ENCODE measurements at regions not wholly inside any gene's neighbourhood (a gene's known extent, or its start where the extent isn't known, plus 50 kb on each side); places are given as distances from the start of the nearest gene placed in this dataset.

GRCh38 chr12:58455136-58455535, 465.2 kb downstream of the LRIG3 start:
- Mint-ChIP-seq H3K9me3 (ENCODE audit: unreplicated experiment) (peaks cover 22% of the 10 kb centered on the region), H3K4me3 (ENCODE audit: unreplicated experiment) (no peak overlapping the region), H3K27ac (ENCODE audit: unreplicated experiment) (no peak overlapping the region), H3K4me1 (ENCODE audit: low read depth, unreplicated experiment) (peaks cover 11% of the 10 kb centered on the region), H3K36me3 (ENCODE audit: insufficient read depth, unreplicated experiment) (no peaks in the 10 kb centered on the region), H3K27me3 (ENCODE audit: insufficient read depth, unreplicated experiment) (no peaks in the 10 kb centered on the region)
- POLR2A ChIA-PET: no interaction called here
- Histone ChIP-seq H3K9me3 (no peaks in the 10 kb centered on the region), H3K4me1 (peaks cover 8% of the 10 kb centered on the region), H3K36me3 (ENCODE audit: control insufficient read depth, insufficient read depth, low read length) (no peaks in the 10 kb centered on the region), H3K27me3 (replicated peaks; ENCODE audit: control insufficient read depth, insufficient read depth, low read length) (no peaks in the 10 kb centered on the region), H3K4me3 (ENCODE audit: low read depth, low read length) (no peak overlapping the region)
- intact Hi-C loops (cut with micrococcal nuclease; ENCODE audit: unreplicated experiment): no loop called here
- TF ChIP-seq, protein P1, sequence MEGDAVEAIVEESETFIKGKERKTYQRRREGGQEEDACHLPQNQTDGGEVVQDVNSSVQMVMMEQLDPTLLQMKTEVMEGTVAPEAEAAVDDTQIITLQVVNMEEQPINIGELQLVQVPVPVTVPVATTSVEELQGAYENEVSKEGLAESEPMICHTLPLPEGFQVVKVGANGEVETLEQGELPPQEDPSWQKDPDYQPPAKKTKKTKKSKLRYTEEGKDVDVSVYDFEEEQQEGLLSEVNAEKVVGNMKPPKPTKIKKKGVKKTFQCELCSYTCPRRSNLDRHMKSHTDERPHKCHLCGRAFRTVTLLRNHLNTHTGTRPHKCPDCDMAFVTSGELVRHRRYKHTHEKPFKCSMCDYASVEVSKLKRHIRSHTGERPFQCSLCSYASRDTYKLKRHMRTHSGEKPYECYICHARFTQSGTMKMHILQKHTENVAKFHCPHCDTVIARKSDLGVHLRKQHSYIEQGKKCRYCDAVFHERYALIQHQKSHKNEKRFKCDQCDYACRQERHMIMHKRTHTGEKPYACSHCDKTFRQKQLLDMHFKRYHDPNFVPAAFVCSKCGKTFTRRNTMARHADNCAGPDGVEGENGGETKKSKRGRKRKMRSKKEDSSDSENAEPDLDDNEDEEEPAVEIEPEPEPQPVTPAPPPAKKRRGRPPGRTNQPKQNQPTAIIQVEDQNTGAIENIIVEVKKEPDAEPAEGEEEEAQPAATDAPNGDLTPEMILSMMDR (IDR thresholded peaks at IDR 0.05; ENCODE audit: insufficient read depth in 1 of 2, low read depth in 1 of 2, low read length in 1 of 2, severe bottlenecking in 1 of 2, unreplicated experiment in 1 of 2): no peak
- BruUV-seq (replicated peaks): no TSS peak
- CTCF ChIA-PET: no interaction called here
- no peak for DNase-seq

GRCh38 chr12:58458102-58458501, 462.2 kb downstream of the LRIG3 start:
- no peak overlapping the region for H3K4me3 ChIP-seq (ENCODE audit: low read depth, low read length)
- no peaks in the 10 kb centered on the region for H3K27me3 Mint-ChIP-seq (ENCODE audit: insufficient read depth, unreplicated experiment)
- peaks cover 11% of the 10 kb centered on the region for H3K4me1 Mint-ChIP-seq (ENCODE audit: low read depth, unreplicated experiment)
- H3K4me3 Mint-ChIP-seq (ENCODE audit: unreplicated experiment): no peak overlapping the region
- no peaks in the 10 kb centered on the region for H3K27me3 ChIP-seq (replicated peaks; ENCODE audit: control insufficient read depth, insufficient read depth, low read length)
- H3K27ac Mint-ChIP-seq (ENCODE audit: unreplicated experiment): no peak overlapping the region
- DNase-seq: no peak
- TF ChIP-seq, protein P1 (IDR thresholded peaks at IDR 0.05; ENCODE audit: insufficient read depth in 1 of 2, low read depth in 1 of 2, low read length in 1 of 2, severe bottlenecking in 1 of 2, unreplicated experiment in 1 of 2): no peak
- BruUV-seq (replicated peaks): no TSS peak
- CTCF ChIA-PET: no interaction called here
- no peaks in the 10 kb centered on the region for H3K9me3 Mint-ChIP-seq (ENCODE audit: unreplicated experiment)
- H3K9me3 ChIP-seq: no peaks in the 10 kb centered on the region; the same call in 1 of the 2 replicates
- H3K36me3 ChIP-seq (ENCODE audit: control insufficient read depth, insufficient read depth, low read length): no peaks in the 10 kb centered on the region
- H3K4me1 ChIP-seq: peaks cover 8% of the 10 kb centered on the region
- no peaks in the 10 kb centered on the region for H3K36me3 Mint-ChIP-seq (ENCODE audit: insufficient read depth, unreplicated experiment)
- intact Hi-C loops (cut with micrococcal nuclease; ENCODE audit: unreplicated experiment): no loop called here
- POLR2A ChIA-PET: no interaction called here

DNA sequence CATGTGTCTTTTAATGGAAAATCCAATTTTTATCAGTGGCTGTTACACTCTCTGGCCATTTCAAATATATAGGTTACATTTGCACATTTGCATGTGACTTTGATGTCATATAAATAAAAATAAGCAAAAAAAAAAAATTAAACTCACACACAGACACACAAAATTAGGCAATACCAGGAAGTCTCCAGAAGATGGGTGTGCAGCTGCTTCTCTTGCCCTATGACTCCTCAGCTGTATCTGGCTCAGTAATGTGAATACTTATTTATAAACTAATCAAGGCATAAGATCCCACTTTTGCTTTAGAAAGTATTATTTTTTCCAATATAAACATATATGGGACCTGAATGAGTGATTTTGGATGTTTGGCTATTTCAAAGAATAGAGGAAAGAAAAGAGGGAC, 461.1 kb downstream of the LRIG3 start:
- peaks cover 8% of the 10 kb centered on the region for H3K4me1 ChIP-seq
- Mint-ChIP-seq H3K4me3 (ENCODE audit: unreplicated experiment) (no peak overlapping the region), H3K27me3 (ENCODE audit: insufficient read depth, unreplicated experiment) (no peaks in the 10 kb centered on the region), H3K36me3 (ENCODE audit: insufficient read depth, unreplicated experiment) (no peaks in the 10 kb centered on the region), H3K4me1 (ENCODE audit: low read depth, unreplicated experiment) (peaks cover 11% of the 10 kb centered on the region), H3K9me3 (ENCODE audit: unreplicated experiment) (no peaks in the 10 kb centered on the region), H3K27ac (ENCODE audit: unreplicated experiment) (no peak overlapping the region)
- ChIA-PET POLR2A (no interaction called here), CTCF (interaction anchor here (0.6 kb wide), 1 partner anchor 665 kb away, joined by 3 read pairs; no protein-coding TSS in a partner anchor)
- no peak for DNase-seq
- no peaks in the 10 kb centered on the region for H3K27me3 ChIP-seq (replicated peaks; ENCODE audit: control insufficient read depth, insufficient read depth, low read length)
- H3K4me3 ChIP-seq (ENCODE audit: low read depth, low read length): no peak overlapping the region
- intact Hi-C loops (cut with micrococcal nuclease; ENCODE audit: unreplicated experiment): no loop called here
- TF ChIP-seq, protein P1 (IDR thresholded peaks at IDR 0.05; ENCODE audit: insufficient read depth in 1 of 2, low read depth in 1 of 2, low read length in 1 of 2, severe bottlenecking in 1 of 2, unreplicated experiment in 1 of 2): no peak
- H3K9me3 ChIP-seq: no peaks in the 10 kb centered on the region; the same call in 1 of the 2 replicates
- no TSS peak for BruUV-seq (replicated peaks)
- H3K36me3 ChIP-seq (ENCODE audit: control insufficient read depth, insufficient read depth, low read length): no peaks in the 10 kb centered on the region
